NCI-H446 treated with DMSO at 0.1 percent for 48 hours (cell line): ENCODE measurements at regions not wholly inside any gene's neighbourhood (a gene's known extent, or its start where the extent isn't known, plus 50 kb on each side); places are given as distances from the start of the nearest gene placed in this dataset.

Source experiments
- DNase-seq: peaks from one replicate; lab custom pipeline; 2025; lab: John Stamatoyannopoulos, UW

DNA sequence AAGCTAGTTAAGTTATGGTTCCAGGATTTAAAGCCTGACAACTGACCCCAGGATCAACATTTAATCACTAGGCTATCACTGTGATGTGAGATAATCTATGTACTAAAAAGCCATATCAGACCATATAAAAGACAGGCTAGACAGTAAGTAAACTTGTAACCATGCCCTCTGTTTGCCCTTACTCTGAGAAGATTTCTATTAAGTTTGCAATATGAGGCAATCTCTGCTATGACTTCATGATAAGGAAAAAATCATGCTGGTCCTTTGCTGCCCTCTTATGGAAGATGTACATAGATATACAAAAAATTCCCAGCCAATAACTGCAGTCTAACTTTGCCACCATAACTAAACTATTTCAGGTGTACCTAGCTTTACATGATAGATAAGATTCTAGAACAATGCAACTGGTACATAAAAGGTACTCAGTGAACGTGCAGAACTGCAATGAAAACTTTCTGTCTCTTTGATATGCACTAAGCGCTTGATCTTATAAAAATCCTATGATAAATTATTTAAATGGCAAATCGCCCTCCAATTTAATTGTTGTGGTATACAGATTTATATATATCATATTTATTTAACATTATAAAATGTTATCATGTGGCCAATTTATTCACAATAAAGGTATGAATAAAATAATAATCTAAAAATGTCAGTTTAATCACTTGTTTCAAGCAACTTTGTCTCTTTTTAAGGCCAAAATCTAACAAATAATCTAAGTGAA, 70.5 kb downstream of the FAM217A start:
- peak; percentile 29 for DNase-seq

DNA sequence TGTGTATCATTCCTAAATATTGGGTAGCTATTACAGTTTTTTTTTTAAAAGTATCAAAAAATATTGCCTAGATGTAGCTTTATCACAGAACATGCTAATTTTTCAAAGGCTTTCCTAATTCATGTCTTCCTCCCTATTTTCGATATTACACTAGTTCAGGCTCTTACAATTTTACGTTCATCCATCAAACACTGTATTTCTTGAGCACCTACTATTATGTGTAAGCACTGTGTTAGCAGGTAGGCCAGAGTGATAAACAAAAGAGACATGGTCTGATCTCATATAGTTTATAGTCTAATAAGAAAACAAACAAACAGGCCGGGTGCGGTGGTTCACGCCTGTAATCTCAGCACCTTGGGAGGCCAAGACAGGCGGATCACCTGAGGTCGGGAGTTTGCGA, 69.5 kb downstream of the FAM217A start:
- no peak for DNase-seq

DNA sequence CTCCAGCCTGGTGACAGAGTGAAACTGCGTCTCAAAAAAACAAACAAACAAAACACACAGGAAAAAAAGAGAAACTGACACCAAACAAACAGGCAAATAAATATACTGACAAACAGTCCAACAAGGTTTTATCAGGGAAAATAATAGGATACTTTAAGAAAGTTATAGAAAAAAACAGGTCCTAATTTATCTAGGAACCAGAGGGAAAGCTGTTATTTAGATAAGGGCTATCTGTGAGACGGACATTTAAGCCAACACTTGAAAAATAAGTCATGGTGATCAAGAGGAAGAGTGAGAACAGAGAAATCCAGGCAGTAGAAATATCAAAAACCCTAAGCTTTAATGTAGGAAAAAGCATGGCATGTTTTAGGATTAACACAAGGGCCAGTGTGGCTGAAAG, 68.9 kb downstream of the FAM217A start:
- DNase-seq = no peak

DNA sequence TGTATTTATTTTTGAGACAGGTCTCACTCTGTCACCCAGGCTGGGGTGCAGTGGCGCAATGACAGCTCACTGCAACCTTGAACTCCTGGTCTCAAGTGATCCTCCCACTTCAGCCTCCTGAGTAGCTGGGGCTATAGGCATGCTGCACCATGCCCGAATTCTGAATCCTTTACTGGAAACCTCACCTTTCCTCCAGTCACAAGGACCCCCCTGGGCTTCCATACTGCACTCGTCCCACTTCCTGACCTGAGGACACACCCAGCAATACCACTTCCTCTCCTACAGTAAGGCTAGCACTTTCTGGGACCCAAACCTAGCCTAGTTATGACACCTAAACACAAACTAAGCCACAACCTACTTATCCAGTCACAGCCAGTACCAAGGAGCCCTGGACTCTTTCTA, 68.2 kb downstream of the FAM217A start:
- DNase-seq = no peak

DNA sequence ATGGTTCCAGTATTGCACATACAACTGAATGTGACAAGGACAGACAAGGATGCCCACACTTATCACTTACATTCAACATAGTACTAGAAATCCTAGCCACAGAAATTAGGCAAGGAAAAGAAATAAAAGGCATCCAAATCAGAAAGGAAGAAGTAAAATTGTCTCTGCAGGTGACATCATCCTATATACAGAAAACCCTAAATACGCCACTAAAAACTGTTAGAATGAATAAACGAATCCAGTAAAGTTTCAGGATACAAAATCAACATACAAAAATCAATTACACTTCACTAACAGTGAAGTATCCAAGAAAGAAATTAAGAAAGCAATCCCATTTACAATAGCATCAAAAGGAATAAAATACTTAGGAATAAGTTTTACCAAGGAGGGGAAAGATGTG, 66.1 kb downstream of the FAM217A start:
- no peak for DNase-seq

DNA sequence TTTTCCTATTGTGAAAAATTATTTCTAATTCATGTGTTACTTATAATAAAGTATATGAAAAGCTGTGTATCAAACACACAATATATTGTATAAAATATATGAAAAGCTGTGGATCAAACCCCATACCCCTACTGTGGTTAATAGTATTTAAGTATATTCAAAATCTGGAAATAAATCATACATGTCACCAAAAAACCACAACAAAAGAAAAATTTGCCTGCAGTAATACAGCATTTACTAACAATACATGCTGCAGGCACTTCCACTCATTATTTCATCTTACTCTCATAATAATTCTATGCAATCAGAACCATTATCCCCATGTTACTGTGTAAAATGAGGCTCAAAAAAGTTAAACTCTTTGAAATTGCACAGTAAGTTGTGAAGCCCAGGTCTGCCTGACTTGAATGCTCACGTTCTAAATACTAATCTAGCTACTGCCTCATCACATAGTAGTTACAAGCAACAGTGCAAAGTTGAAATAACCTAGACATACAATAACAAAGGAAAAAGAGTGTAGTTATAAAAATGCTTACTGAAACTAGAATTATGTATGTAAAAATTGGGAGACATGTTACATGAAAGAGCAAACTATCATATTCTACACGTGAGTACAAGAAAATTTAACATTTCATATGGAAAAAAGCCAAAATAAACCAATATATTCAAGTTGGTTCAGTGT, 61.7 kb downstream of the FAM217A start:
- DNase-seq = no peak

DNA sequence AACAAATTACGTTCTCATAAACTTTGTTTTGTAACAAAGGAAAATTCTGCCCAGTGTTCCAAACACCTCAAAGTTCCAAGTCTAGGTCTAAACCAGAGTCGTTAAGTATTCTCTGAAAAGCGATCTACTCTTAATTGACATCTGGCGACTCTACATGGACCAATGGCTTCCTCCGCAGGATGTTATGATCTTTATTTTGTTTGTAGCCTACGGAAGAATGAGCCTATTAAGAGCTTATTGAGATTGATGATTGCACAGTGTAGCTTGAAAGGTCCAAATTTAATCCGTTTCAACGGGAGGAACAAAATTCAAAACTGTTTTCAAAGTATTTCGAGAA, 61.1 kb downstream of the FAM217A start:
- peak; percentile 56 for DNase-seq

DNA sequence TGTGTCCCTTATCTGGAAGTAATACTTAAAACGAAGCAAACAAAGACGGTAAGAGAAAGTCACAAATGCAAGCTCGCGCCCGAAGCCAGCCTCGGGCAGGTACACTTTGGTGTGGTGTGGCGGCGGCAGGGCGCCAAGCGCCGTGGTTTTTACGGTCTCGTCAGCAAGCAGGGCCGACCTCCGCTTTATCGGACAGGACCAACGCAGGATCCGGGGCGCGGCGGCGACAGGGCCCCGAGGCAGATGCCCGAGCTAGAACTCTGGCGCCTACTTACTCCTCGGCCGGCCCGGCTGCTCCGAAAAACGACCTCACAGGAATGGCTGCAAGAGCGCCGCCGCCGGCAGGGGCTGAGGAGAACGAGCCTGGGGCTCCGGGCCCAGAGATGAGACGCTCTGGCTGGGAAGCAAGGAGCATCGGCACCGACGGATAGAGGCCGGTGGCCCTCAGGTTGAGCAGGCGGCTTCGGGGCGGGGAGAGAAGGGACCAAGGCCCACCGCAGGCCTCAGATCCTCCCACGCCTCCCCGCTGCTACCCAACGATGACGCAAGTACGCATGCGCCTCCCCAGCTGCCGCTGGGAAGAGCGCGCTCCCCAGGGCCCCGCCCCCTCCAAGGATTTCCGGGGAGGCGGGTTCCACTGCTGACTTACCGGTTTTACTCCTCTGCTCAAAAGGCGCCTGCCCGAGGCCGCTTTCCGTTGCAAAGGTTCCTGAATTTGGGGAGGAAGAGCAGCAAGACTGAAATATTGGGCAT, 60.6 kb downstream of the FAM217A start:
- DNase-seq = peak; percentile 89
